Hematopoietic multipotent progenitor cell treated with erythropoietin and hydrocortisone succinate and interleukin-3 and kit ligand, for 15 days (in vitro differentiated cells): ENCODE measurements at regions not wholly inside any gene's neighbourhood (a gene's known extent, or its start where the extent isn't known, plus 50 kb on each side); places are given as distances from the start of the nearest gene placed in this dataset.

Experiments
- DNase-seq: peaks from one replicate; pipeline ENCODE4 v3.0.0-alpha.2; 2015; ENCODE audit warnings: low spot score

- DNase-seq, result no peak
Observed at GRCh38 chr13:97631158-97631557, 197.2 kb downstream of the RAP2A start.

- no peak for DNase-seq
Observed at GRCh38 chr13:97639236-97639635, 205.3 kb downstream of the RAP2A start.

- no peak for DNase-seq
Observed at GRCh38 chr13:97640268-97640667, 206.3 kb downstream of the RAP2A start.

DNA sequence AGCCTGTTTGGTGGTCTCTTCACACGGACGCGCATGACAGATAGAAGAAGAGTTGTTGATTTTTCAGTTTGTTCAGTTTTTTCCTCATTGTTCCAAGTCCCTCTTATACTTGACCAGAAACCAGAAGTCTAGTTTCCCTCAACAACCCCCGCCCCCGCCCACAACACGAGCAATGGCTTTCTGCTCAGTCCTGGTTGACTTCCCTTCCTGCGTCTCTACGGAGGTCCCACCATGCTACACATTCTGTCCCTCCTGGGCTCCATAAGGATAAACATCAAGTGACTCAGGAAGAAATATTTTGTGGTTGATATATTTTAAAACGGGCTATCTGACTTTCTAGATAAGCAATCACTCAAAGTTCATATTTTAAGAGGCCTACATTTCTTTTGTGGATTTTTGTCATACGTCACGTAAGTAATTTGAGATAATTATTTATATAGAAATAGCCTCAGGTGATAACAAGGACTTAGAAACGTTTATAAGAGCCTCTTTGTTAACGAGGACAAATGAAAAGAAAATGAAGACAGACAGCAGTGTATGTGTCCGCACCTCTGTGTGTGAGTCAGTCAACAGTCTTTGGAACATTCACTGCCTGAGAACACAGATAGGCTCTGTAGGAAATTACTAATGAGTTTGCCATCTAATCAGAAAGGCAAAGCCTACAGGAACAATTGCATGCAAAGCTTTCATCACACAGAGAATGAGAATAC lies 214.4 kb downstream of the RAP2A start:
- no peak for DNase-seq

DNA sequence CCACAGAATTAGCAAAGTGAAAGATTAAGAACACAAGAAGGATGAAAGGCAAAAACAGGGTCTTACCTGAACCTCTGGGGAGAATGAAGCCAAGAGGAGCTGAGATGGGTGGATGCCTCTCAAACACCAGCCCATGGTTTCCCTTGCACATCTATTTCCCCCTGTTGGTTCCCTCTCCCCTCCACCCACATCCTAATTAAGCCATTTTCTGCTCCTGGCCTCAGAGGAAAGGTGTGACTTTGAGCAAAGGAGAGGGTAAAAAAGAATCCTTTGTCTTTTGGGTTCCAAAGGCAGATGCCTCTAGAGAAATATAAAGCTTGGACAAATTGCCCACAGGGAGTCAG lies 214.9 kb downstream of the RAP2A start:
- no peak for DNase-seq

DNA sequence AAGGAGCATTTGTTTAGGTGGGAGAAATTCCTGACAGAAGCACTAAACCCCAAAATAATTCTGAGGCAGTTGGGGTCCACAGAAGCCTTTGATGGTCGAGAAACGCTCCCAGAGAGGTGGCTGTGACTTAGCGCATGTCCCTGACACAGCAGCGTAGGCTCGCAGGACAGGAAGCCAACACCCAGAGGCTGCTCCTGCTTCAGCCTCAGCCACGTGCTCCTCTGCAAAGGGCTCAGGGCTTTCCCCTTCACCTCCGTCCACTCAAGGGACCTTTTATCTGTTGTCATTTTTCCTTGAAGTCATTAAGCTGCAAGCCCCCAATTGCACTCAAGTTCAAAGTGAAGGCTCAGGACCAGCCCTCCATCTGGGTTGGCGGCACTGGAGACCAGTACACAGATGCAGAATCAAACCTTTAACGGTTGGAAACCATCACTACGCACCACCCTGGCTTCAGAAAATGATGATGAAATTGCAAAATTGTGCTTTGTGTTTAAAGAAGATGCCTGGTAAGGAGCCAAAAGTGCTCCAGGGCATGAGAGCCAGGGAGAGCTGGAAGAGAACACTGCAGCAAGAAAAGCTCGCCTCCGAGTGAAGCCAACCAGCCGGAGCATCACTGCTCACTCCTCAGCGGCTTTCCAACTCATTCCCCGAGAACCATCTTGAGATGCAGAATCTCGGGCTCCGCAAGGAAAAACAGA lies 219.6 kb downstream of the RAP2A start:
- no peak for DNase-seq

DNA sequence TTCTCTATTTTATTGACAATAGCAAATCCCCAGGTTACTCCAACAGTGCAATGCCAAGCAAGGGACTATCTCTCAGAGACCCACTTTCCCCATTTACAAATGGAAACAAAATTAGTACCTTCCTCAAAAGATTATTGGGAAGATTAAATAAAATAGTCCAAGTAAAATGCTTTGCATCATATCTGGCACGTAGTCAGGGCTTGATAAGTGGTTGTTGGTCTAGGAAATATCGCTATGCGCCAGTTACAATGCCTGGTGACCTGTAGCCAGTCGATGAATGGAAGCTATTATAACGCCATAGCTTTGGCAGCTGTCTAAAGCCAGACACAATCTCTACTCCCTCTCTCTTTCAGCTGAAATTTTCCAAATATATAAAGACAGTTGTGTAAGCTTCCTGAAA lies 220.3 kb downstream of the RAP2A start:
- DNase-seq, result no peak

DNA sequence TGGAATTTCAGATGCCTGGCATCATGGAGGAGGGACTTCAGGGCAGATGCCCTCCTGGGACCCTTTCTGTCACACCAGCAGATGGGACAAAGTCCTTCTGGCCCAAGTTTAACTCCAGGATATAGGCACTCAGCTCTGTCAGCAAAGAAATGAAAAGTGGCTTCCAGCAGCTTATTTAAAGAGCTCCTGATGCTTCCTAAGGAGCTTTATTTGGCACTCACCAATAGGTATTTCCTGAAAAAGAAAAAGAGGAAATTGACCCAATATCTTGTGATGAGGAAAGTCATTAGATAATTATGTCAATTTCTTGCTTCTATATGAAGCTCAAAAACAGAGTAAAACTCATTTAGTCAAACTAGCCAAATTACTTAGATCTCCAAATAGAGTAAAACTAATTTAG lies 224.6 kb downstream of the RAP2A start:
- DNase-seq, result no peak

- DNase-seq, result no peak
Observed at GRCh38 chr13:97659602-97660001, 225.6 kb downstream of the RAP2A start.

GRCh38 chr13:97660594-97661260 lies 226.8 kb downstream of the RAP2A start:
- no peak for DNase-seq

- no peak for DNase-seq
Observed at GRCh38 chr13:97686594-97686993, 252.6 kb downstream of the RAP2A start.

DNA sequence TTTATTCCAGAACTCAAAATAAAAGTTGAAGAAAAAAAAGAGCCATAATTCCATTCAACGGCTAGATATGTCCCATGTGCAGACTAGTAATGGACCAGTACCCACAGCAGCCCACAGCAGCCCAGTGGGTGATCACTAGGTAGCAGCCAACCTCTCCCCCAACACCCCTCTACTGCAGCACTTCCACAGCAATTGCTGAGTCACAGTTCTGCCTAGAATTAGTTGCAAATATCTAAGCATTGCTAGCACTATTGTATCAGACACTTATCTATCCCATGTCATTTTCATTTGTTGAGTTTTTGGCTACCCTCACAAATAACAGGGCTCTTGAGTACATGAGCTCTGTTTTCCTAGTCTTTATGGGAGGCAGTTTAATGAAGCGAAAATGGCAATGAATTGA lies 258.7 kb downstream of the RAP2A start:
- no peak for DNase-seq

- DNase-seq, result no peak
Observed at GRCh38 chr13:97695684-97696083, 257.8 kb upstream of the IPO5 start.

DNA sequence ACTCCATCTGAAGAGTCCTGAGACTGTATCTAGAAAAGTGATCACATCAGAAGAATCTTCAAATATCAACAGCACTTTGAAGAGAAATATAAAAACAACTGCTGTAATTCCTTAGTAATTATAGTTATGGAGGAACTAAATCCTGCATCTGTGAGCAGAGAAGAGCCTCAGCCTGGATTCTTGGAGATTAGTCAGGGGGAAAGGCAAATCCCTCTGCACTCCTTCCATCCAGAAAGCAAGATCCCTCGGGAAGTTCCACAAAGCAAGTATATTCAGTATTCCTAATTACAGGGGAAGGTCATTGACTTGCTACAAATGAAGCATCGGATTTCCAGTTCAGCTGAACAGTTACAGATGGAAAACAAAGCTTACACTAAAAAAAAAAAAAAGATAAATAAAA lies 256.6 kb upstream of the IPO5 start:
- no peak for DNase-seq

DNA sequence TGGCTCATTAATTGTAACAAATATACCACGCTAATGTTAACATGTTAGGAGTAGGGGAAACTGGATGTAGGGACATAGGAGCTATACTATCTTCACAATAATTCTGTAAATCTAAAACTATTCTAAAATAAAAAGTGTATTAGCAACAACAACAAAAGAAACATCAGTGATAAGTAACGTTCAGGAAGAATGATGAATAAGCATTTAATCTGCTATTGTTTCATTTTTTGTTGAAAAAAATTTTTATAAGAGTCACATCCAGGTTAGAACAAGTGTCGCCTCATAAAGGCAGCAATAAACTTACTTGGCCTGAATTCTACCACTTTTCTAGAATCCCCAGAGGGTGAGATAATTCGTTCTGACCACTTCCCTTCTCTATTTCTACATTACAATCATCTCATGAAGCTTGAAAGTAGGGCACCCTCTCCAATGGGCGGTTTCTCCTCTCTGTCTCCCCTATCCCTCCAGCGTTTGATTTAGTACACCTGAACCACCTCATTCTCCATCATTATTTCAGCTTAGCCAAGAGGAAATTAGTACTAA lies 253.1 kb upstream of the IPO5 start:
- DNase-seq, result no peak

DNA sequence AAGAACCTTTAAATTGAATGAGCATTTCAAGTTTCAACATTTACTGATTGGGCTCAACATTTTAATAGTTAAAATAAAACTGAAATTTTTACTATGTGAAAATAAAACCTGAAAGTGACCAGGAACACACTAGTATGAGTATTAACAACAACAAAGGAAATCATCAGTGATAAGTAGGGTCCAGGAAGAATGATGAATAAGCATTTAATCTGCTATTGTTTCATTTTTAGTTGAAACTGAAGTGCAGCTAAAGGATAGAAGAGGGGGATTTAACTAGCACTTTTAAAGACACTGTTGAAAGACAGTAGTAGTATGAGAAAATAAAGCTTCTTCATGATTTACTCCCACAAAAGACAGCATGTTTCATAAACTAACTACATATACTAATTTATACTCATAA lies 250.9 kb upstream of the IPO5 start:
- no peak for DNase-seq

DNA sequence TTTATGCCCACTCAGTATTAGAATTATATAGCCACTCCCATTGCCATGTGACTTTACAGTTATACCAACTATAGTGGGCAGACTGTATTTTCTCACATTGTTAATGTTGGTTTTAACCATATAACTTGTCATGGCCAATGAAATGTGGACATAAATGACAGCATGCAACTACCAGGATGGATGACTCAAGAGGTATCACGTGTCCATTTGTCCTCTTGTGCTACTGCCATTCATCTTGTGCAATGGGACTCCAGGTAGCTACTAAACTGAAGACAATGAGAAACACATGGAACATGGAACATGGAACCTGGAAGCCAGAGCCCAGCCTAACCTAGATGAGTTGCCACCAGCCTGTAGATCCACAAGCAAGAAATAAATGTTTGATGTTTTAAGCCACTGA lies 242.7 kb upstream of the IPO5 start:
- no peak for DNase-seq

- DNase-seq, result no peak
Observed at GRCh38 chr13:97712770-97713169, 240.7 kb upstream of the IPO5 start.

- DNase-seq, result no peak
Observed at GRCh38 chr13:97715763-97716162, 237.7 kb upstream of the IPO5 start.

DNA sequence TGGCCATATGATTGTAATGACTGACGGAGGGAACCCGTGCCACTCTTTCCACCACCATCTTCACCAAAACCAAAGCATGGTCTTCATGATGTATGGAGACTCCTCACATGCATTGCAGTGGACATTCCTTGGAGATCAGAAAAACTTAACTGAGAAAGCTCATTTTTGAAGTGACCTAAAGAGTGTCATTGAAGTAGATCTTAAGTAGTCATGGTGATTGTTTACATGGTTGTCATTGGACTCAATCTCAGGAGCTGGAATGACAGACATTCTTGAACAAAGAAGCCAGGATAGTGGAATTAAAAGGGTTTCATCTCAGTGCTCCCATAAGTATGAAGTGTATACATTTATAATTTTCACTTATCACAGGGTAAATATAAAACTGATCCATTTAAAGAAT lies 236.7 kb upstream of the IPO5 start:
- DNase-seq, result no peak

DNA sequence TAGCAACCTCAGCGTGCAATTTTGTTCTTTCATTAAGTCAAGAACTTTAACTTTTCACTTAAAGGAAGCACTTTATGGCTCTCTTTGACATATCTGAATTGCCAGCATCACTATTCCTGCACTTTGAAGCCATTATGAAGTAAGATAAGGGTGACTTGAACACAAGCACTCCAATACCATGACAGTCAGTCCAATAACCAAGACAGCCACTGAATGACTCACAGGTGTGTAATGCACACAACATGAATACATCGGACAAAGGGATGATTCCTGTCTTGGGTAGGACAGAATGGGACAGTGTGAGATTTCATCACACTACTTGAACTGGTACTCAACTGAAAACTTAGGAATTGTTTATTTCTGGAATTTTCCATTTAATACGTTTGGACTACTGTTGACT lies 233.7 kb upstream of the IPO5 start:
- no peak for DNase-seq

DNA sequence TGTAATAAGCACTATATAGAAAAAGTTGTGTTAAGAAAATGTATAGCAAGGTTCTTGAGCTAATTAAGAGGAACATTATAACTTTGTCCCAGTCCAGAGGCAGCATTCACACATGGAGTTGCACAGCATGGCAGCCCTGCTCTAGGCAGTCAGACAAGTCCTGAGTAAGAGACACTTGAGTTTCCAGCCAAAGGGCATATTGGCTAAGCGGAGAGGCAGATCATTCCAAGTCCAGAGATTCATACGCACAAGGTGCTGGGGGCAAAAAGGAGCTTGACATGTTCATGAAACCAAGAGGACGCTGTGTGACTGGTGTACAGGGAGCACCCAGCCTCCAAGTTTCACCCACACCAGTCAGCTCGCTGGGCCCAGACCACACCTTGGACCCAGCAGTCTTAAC lies 232.6 kb upstream of the IPO5 start:
- DNase-seq, result no peak

DNA sequence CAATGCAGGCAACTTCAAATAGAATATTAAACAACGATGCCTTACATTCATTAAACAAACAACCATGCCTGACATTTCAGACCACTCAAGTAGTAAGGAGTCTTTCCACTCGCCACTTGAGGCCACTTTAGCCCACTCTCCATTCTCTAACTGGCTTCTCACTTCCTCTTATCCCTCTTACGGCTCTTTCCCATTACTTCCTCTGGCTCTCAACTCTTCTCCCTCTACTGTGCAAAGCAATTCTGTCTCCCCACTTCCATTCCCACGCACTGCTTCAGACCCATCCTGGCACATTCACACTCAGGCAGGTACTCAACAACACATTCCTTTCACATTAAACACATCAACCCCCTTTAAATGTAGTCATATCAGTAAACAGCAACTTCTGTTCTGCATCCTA lies 229.8 kb upstream of the IPO5 start:
- DNase-seq, result no peak
